Hepatocyte (in vitro differentiated cells): ENCODE measurements at regions not wholly inside any gene's neighbourhood (a gene's known extent, or its start where the extent isn't known, plus 50 kb on each side); places are given as distances from the start of the nearest gene placed in this dataset.

Experiments
- EZH2 ChIP-seq: fragments of 200-600 bp; sonication (generic); IDR thresholded peaks from 2 replicates; pipeline ENCODE4 v1.6.1; 2016; ENCODE audit warnings: antibody characterized with exemption, mild to moderate bottlenecking, borderline replicate concordance
- EZH2phosphoT487 ChIP-seq: fragments of 200-600 bp; sonication (generic); IDR thresholded peaks from one replicate; pipeline ENCODE4 v1.6.1; 2018; ENCODE audit warnings: antibody characterized with exemption, mild to moderate bottlenecking, low read depth, moderate library complexity; ENCODE audit not compliant: unreplicated experiment, severe bottlenecking
- TF ChIP-seq, protein P1 (sequence below): fragments of 200-600 bp; sonication (generic); IDR thresholded peaks from 2 replicates; pipeline ENCODE4 v1.5.1; 2016; ENCODE audit warnings: antibody characterized with exemption, mild to moderate bottlenecking; ENCODE audit not compliant: poor library complexity

DNA sequence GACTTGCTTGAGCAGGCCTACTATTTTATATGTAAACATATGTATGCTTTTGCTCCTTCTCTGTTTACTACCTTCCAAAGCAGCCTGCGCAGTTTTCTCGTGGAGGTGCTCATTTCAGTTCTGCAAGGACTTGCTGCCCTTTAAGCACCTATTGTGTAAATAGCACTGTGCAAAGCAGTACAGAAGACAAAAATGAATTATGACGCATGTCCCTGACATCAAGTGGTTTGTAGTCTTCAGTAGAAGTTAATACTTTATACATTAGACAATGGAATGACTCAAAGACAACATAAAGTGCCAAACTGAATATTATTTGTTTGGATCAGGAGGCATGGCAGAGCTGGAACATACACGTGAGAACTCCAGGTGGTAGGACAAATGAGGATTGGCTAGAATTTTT, 611.7 kb downstream of the LMO4 start:
- TF ChIP-seq, protein P1, sequence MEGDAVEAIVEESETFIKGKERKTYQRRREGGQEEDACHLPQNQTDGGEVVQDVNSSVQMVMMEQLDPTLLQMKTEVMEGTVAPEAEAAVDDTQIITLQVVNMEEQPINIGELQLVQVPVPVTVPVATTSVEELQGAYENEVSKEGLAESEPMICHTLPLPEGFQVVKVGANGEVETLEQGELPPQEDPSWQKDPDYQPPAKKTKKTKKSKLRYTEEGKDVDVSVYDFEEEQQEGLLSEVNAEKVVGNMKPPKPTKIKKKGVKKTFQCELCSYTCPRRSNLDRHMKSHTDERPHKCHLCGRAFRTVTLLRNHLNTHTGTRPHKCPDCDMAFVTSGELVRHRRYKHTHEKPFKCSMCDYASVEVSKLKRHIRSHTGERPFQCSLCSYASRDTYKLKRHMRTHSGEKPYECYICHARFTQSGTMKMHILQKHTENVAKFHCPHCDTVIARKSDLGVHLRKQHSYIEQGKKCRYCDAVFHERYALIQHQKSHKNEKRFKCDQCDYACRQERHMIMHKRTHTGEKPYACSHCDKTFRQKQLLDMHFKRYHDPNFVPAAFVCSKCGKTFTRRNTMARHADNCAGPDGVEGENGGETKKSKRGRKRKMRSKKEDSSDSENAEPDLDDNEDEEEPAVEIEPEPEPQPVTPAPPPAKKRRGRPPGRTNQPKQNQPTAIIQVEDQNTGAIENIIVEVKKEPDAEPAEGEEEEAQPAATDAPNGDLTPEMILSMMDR: no peak
- TF ChIP-seq EZH2 (no peak), EZH2phosphoT487 (no peak)
